ENCODE measurements at regions not wholly inside any gene's neighbourhood (a gene's known extent, or its start where the extent isn't known, plus 50 kb on each side); places are given as distances from the start of the nearest gene placed in this dataset.

GRCh38 chr4:15149234-15149838 lies 147.1 kb downstream of the CPEB2 start:
- H3K4me3 Mint-ChIP-seq, result no peak overlapping the region
- Histone ChIP-seq H3K27ac (ENCODE audit: low read length) (no peak overlapping the region), H3K4me1 (ENCODE audit: control insufficient read depth, insufficient read depth, low read length) (no peaks in the 10 kb centered on the region), H3K9me3 (ENCODE audit: control insufficient read depth, insufficient read depth, low read length) (no peaks in the 10 kb centered on the region), H3K4me3 (ENCODE audit: low read length) (no peak overlapping the region), H3K36me3 (ENCODE audit: control insufficient read depth, insufficient read depth, low read length) (no peaks in the 10 kb centered on the region), H3K27me3 (ENCODE audit: control insufficient read depth, insufficient read depth, low read length) (no peaks in the 10 kb centered on the region)
- H3K27ac Mint-ChIP-seq, result no peak overlapping the region
- H3K4me1 Mint-ChIP-seq, result no peaks in the 10 kb centered on the region
- intact Hi-C loops (cut with micrococcal nuclease), result no loop called here
- DNase-seq (no peak), ATAC-seq (no peak)
- peaks cover 0 to 2% of the 10 kb centered on the region in 2 donors for H3K9me3 Mint-ChIP-seq
- H3K36me3 Mint-ChIP-seq, result no peaks in the 10 kb centered on the region
- WGBS (ENCODE audit: insufficient coverage), result 73% methylated on average over 9 of the region's 10 CpGs
- H3K27me3 Mint-ChIP-seq (ENCODE audit: low read depth in 2 of 2), result peaks cover 12 to 21% of the 10 kb centered on the region in 2 donors
- TF ChIP-seq, protein P1, sequence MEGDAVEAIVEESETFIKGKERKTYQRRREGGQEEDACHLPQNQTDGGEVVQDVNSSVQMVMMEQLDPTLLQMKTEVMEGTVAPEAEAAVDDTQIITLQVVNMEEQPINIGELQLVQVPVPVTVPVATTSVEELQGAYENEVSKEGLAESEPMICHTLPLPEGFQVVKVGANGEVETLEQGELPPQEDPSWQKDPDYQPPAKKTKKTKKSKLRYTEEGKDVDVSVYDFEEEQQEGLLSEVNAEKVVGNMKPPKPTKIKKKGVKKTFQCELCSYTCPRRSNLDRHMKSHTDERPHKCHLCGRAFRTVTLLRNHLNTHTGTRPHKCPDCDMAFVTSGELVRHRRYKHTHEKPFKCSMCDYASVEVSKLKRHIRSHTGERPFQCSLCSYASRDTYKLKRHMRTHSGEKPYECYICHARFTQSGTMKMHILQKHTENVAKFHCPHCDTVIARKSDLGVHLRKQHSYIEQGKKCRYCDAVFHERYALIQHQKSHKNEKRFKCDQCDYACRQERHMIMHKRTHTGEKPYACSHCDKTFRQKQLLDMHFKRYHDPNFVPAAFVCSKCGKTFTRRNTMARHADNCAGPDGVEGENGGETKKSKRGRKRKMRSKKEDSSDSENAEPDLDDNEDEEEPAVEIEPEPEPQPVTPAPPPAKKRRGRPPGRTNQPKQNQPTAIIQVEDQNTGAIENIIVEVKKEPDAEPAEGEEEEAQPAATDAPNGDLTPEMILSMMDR (IDR thresholded peaks at IDR 0.05), result no peak

- DNase-seq (no peak), ATAC-seq (no peak)
- Histone ChIP-seq H3K36me3 (ENCODE audit: control insufficient read depth, insufficient read depth, low read length) (no peaks in the 10 kb centered on the region), H3K9me3 (ENCODE audit: control insufficient read depth, insufficient read depth, low read length) (no peaks in the 10 kb centered on the region), H3K4me3 (ENCODE audit: low read length) (no peak overlapping the region), H3K27ac (ENCODE audit: low read length) (no peak overlapping the region), H3K4me1 (ENCODE audit: control insufficient read depth, insufficient read depth, low read length) (no peaks in the 10 kb centered on the region), H3K27me3 (ENCODE audit: control insufficient read depth, insufficient read depth, low read length) (no peaks in the 10 kb centered on the region)
- H3K27ac Mint-ChIP-seq, result no peak overlapping the region
- intact Hi-C loops (cut with micrococcal nuclease), result no loop called here
- 50% methylated on average over 9 of the region's 9 CpGs for WGBS (ENCODE audit: insufficient coverage)
- no peak overlapping the region for H3K4me3 Mint-ChIP-seq
- no peaks in the 10 kb centered on the region for H3K36me3 Mint-ChIP-seq
- peaks cover 0 to 2% of the 10 kb centered on the region in 2 donors for H3K9me3 Mint-ChIP-seq
- TF ChIP-seq, protein P1 (IDR thresholded peaks at IDR 0.05), result no peak
- H3K27me3 Mint-ChIP-seq (ENCODE audit: low read depth in 2 of 2), result peaks cover 12 to 22% of the 10 kb centered on the region in 2 donors
- no peaks in the 10 kb centered on the region for H3K4me1 Mint-ChIP-seq
These were observed 147.7 kb downstream of the CPEB2 start for GRCh38 chr4:15149839-15150592.

- Histone ChIP-seq H3K4me1 (ENCODE audit: control insufficient read depth, insufficient read depth, low read length) (no peaks in the 10 kb centered on the region), H3K36me3 (ENCODE audit: control insufficient read depth, insufficient read depth, low read length) (no peaks in the 10 kb centered on the region), H3K27me3 (ENCODE audit: control insufficient read depth, insufficient read depth, low read length) (no peaks in the 10 kb centered on the region), H3K4me3 (ENCODE audit: low read length) (no peak overlapping the region), H3K27ac (ENCODE audit: low read length) (no peak overlapping the region), H3K9me3 (ENCODE audit: control insufficient read depth, insufficient read depth, low read length) (no peaks in the 10 kb centered on the region)
- no peak overlapping the region for H3K27ac Mint-ChIP-seq
- H3K27me3 Mint-ChIP-seq (ENCODE audit: low read depth in 2 of 2), result peaks cover 12 to 28% of the 10 kb centered on the region in 2 donors
- H3K36me3 Mint-ChIP-seq, result no peaks in the 10 kb centered on the region
- H3K4me3 Mint-ChIP-seq, result no peak overlapping the region
- WGBS (ENCODE audit: insufficient coverage), result 87% methylated on average over 2 of the region's 2 CpGs
- peaks cover 0 to 2% of the 10 kb centered on the region in 2 donors for H3K9me3 Mint-ChIP-seq
- H3K4me1 Mint-ChIP-seq, result no peaks in the 10 kb centered on the region
- TF ChIP-seq, protein P1 (IDR thresholded peaks at IDR 0.05), result no peak
- DNase-seq, result no peak
- intact Hi-C loops (cut with micrococcal nuclease), result no loop called here
- no peak for ATAC-seq
These were observed 148.3 kb downstream of the CPEB2 start for GRCh38 chr4:15150631-15151030.

Measured in natural killer cell (primary cell).